HepG2 (cell line): ENCODE measurements at regions not wholly inside any gene's neighbourhood (a gene's known extent, or its start where the extent isn't known, plus 50 kb on each side); places are given as distances from the start of the nearest gene placed in this dataset.

Experiments used
- ARID5B ChIP-seq: IDR thresholded peaks from 2 replicates; pipeline ENCODE4 v1.4.0; 2020; ENCODE audit warnings: mild to moderate bottlenecking, missing genetic modification reagents
- CTCF ChIP-seq: sonication (generic); formaldehyde crosslinking; IDR thresholded peaks from 2 replicates; pipeline ENCODE4 v1.5.0; 2020; ENCODE audit warnings: mild to moderate bottlenecking, missing genetic modification reagents, moderate library complexity
- GLI4 ChIP-seq: sonication (generic); formaldehyde crosslinking; IDR thresholded peaks from 2 replicates; pipeline ENCODE4 v1.5.1; 2020; ENCODE audit warnings: missing genetic modification reagents, mild to moderate bottlenecking, moderate library complexity, borderline replicate concordance
- MAX ChIP-seq: IDR thresholded peaks from 2 replicates; pipeline ENCODE4 v1.6.1; 2012; ENCODE audit warnings: inconsistent platforms
- ZBTB49 ChIP-seq: sonication (generic); formaldehyde crosslinking; IDR thresholded peaks from 2 replicates; pipeline ENCODE4 v1.4.0; 2020; ENCODE audit warnings: missing genetic modification reagents, borderline replicate concordance
- ZFX ChIP-seq: sonication (generic); formaldehyde crosslinking; IDR thresholded peaks from 2 replicates; pipeline ENCODE4 v1.4.0; 2020; ENCODE audit warnings: mild to moderate bottlenecking, low read depth, missing genetic modification reagents, moderate library complexity
- ZNF12 ChIP-seq: sonication (generic); formaldehyde crosslinking; IDR thresholded peaks from 2 replicates; pipeline ENCODE4 v1.5.0; 2020; ENCODE audit warnings: missing genetic modification reagents
- ZNF274 ChIP-seq: sonication (generic); formaldehyde crosslinking; IDR thresholded peaks from 2 replicates; pipeline ENCODE4 v1.5.1; 2020; ENCODE audit warnings: mild to moderate bottlenecking, missing genetic modification reagents

- TF ChIP-seq ZFX (no peak), GLI4 (CRISPR knock-in tag) (no peak), ZNF274 (CRISPR knock-in tag) (no peak), CTCF (CRISPR knock-in tag) (no peak), MAX (no peak), ZNF12 (CRISPR knock-in tag) (no peak), ZBTB49 (CRISPR knock-in tag) (no peak), ARID5B (CRISPR knock-in tag) (no peak)
These were observed 111.3 kb upstream of the PCDH9 start for GRCh38 chr13:67341406-67341805.
